Loucy (cell line): ENCODE measurements at regions not wholly inside any gene's neighbourhood (a gene's known extent, or its start where the extent isn't known, plus 50 kb on each side); places are given as distances from the start of the nearest gene placed in this dataset.

Source experiments
- CTCF ChIP-seq: fragments of 200-600 bp; sonication (generic); conservative IDR thresholded peaks from 2 replicates; pipeline ENCODE4 v1.5.1; 2014; ENCODE audit warnings: mild to moderate bottlenecking, antibody characterized with exemption, low read length
- EZH2phosphoT487 ChIP-seq: fragments of 200-600 bp; IDR thresholded peaks from 2 replicates; pipeline ENCODE4 v1.6.1; 2018; ENCODE audit warnings: antibody characterized with exemption, mild to moderate bottlenecking, moderate library complexity, borderline replicate concordance

GRCh38 chr10:117632406-117632805 lies 89.9 kb downstream of the EMX2 start:
- no peak for TF ChIP-seq EZH2phosphoT487
- TF ChIP-seq CTCF, result no peak
